Neuronal stem cell (in vitro differentiated cells): ENCODE measurements at regions not wholly inside any gene's neighbourhood (a gene's known extent, or its start where the extent isn't known, plus 50 kb on each side); places are given as distances from the start of the nearest gene placed in this dataset.

ENCODE experiments used
- DNase-seq: peaks from one replicate; pipeline ENCODE4 v3.0.0-alpha.2; 2013; ENCODE audit warnings: low spot score
- H2AFZ ChIP-seq: one replicate; pipeline ENCODE4 v1.6.1; 2013; ENCODE audit warnings: mild to moderate bottlenecking, low read length, inconsistent platforms
- H2AK5ac ChIP-seq: 2 replicates; pipeline ENCODE4 v1.6.1; 2013; ENCODE audit warnings: low read depth, mild to moderate bottlenecking, inconsistent platforms, low read length, moderate library complexity, mixed read lengths
- H2BK120ac ChIP-seq: 2 replicates; pipeline ENCODE4 v1.6.1; 2013; ENCODE audit warnings: low read depth, mild to moderate bottlenecking, inconsistent platforms, low read length, moderate library complexity, mixed read lengths
- H2BK12ac ChIP-seq: one replicate; pipeline ENCODE4 v1.6.1; 2013; ENCODE audit warnings: low read length, inconsistent platforms
- H2BK15ac ChIP-seq: 2 replicates; pipeline ENCODE4 v1.6.1; 2013; ENCODE audit warnings: mild to moderate bottlenecking, low read length, inconsistent platforms, mixed read lengths
- H2BK5ac ChIP-seq: one replicate; pipeline ENCODE4 v1.6.1; 2013; ENCODE audit warnings: inconsistent platforms, mild to moderate bottlenecking, low read length, moderate library complexity
- H3K14ac ChIP-seq: one replicate; pipeline ENCODE4 v1.6.1; 2013; ENCODE audit warnings: low read length, inconsistent platforms
- H3K18ac ChIP-seq: 2 replicates; pipeline ENCODE4 v1.6.1; 2013; ENCODE audit warnings: low read length, inconsistent platforms
- H3K23ac ChIP-seq: 2 replicates; pipeline ENCODE4 v1.6.1; 2013; ENCODE audit warnings: low read depth, mild to moderate bottlenecking, mixed read lengths, low read length, inconsistent platforms; ENCODE audit not compliant: poor library complexity
- H3K27ac ChIP-seq: replicated peaks from 3 replicates; pipeline ENCODE4 v1.5.1; 2013; ENCODE audit warnings: low read length, inconsistent platforms
- H3K27me3 ChIP-seq, 3 experiments: 2 replicates each; pipeline ENCODE4 v1.6.1; 2013; ENCODE audit warnings: low read length in 3 of 3, mild to moderate bottlenecking in 2 of 3, inconsistent platforms in 1 of 3, low read depth in 1 of 3, mixed read lengths in 1 of 3, moderate library complexity in 1 of 3; ENCODE audit not compliant: control insufficient read depth in 3 of 3, insufficient read depth in 3 of 3
- H3K36me3 ChIP-seq, 2 donors: replicated peaks in 1 of 2; 2 replicates each; pipeline ENCODE4 v1.6.1; 2013; ENCODE audit warnings: low read length in 2 of 2; ENCODE audit not compliant: control insufficient read depth in 2 of 2, insufficient read depth in 2 of 2
- H3K4ac ChIP-seq: 2 replicates; pipeline ENCODE4 v1.6.1; 2013; ENCODE audit warnings: inconsistent platforms, mild to moderate bottlenecking, low read length, moderate library complexity
- H3K4me1 ChIP-seq, 2 donors: 1 replicate in 1 of 2; 2 replicates in 1 of 2; pipeline ENCODE4 v1.6.1; 2013; ENCODE audit warnings: low read length in 2 of 2, low read depth in 1 of 2; ENCODE audit not compliant: control insufficient read depth in 2 of 2, insufficient read depth in 1 of 2
- H3K4me2 ChIP-seq: one replicate; pipeline ENCODE4 v1.6.1; 2013; ENCODE audit warnings: mild to moderate bottlenecking, low read length, inconsistent platforms; ENCODE audit not compliant: insufficient read depth, poor library complexity, severe bottlenecking
- H3K4me3 ChIP-seq, 2 donors: 2 replicates each; pipeline ENCODE4 v1.5.1; 2013; ENCODE audit warnings: low read length in 2 of 2, mild to moderate bottlenecking in 2 of 2, inconsistent platforms in 1 of 2, moderate library complexity in 1 of 2
- H3K79me1 ChIP-seq: one replicate; pipeline ENCODE4 v1.6.1; 2013; ENCODE audit warnings: low read depth, mild to moderate bottlenecking, inconsistent platforms, low read length, moderate library complexity
- H3K9ac ChIP-seq: one replicate; pipeline ENCODE4 v1.6.1; 2013; ENCODE audit warnings: mild to moderate bottlenecking, low read depth, low read length, inconsistent platforms; ENCODE audit not compliant: poor library complexity
- H3K9me3 ChIP-seq, 2 donors: replicated peaks in 1 of 2; 2 replicates each; pipeline versions ENCODE3 to v1.6.1; 2013; ENCODE audit warnings: low read length in 2 of 2, mild to moderate bottlenecking in 2 of 2, inconsistent platforms in 1 of 2, low read depth in 1 of 2, mixed read lengths in 1 of 2, moderate library complexity in 1 of 2; ENCODE audit not compliant: control insufficient read depth in 2 of 2, insufficient read depth in 1 of 2
- H4K8ac ChIP-seq: one replicate; pipeline ENCODE4 v1.6.1; 2013; ENCODE audit warnings: low read depth, mild to moderate bottlenecking, inconsistent platforms, low read length, moderate library complexity
- H4K91ac ChIP-seq: one replicate; pipeline ENCODE4 v1.6.1; 2013; ENCODE audit warnings: low read length, low read depth, mild to moderate bottlenecking, inconsistent platforms; ENCODE audit not compliant: poor library complexity
- WGBS, 2 donors: extraction: QIAGEN DNeasy Blood & Tissue Kit; methylation state at CpG; one replicate each; pipeline ENCODE4 v1.1.7; 2013; ENCODE audit warnings: missing lambda C conversion rate in 2 of 2, mixed read lengths in 1 of 2; ENCODE audit not compliant: insufficient read length in 2 of 2, insufficient replicate concordance in 1 of 2; ENCODE audit errors: extremely low coverage in 2 of 2; 5-methylcytosine and 5-hydroxymethylcytosine counted together

- no peak for DNase-seq
- no peaks in the 10 kb centered on the region for H3K36me3 ChIP-seq
- no peak overlapping the region for H2BK15ac ChIP-seq
- H2AK5ac ChIP-seq: no peak overlapping the region
- H3K23ac ChIP-seq: no peak overlapping the region
- no peak overlapping the region for H2BK5ac ChIP-seq
- H4K8ac ChIP-seq: no peak overlapping the region
- H3K27ac ChIP-seq: no peak overlapping the region
- H3K79me1 ChIP-seq: no peaks in the 10 kb centered on the region
- H3K4me2 ChIP-seq: no peak overlapping the region
- H3K4me3 ChIP-seq: no peak overlapping the region
- H2BK12ac ChIP-seq: no peak overlapping the region
- H3K18ac ChIP-seq: no peak overlapping the region
- no peaks in the 10 kb centered on the region for H3K9me3 ChIP-seq
- no peak overlapping the region for H3K4ac ChIP-seq
- no peak overlapping the region for H4K91ac ChIP-seq
- no peak overlapping the region for H2BK120ac ChIP-seq
- H3K9ac ChIP-seq: no peak overlapping the region
- no CpG with 5 or more reads among the region's 5 CpGs for WGBS, 2 donors
- H3K4me1 ChIP-seq: peaks cover 0 to 4% of the 10 kb centered on the region in 2 donors
- H3K27me3 ChIP-seq: no peaks in the 10 kb centered on the region
- H2AFZ ChIP-seq: peak overlapping the region; percentile 36
- H3K14ac ChIP-seq: peak overlapping the region; percentile 38
These were observed 246.9 kb upstream of the AGTR1 start for GRCh38 chr3:148450819-148451218.

GRCh38 chr3:148451969-148452368 lies 245.7 kb upstream of the AGTR1 start:
- H3K18ac ChIP-seq: no peak overlapping the region
- H2BK5ac ChIP-seq: no peak overlapping the region
- H3K9ac ChIP-seq: no peak overlapping the region
- H2BK120ac ChIP-seq: no peak overlapping the region
- peaks cover 0 to 4% of the 10 kb centered on the region in 2 donors for H3K4me1 ChIP-seq
- no peak overlapping the region for H3K23ac ChIP-seq
- no peak overlapping the region for H3K4me3 ChIP-seq
- no peak overlapping the region for H2BK15ac ChIP-seq
- no peak overlapping the region for H4K8ac ChIP-seq
- H3K9me3 ChIP-seq: no peaks in the 10 kb centered on the region
- no peak overlapping the region for H2AFZ ChIP-seq
- H3K79me1 ChIP-seq: no peaks in the 10 kb centered on the region
- H3K4ac ChIP-seq: no peak overlapping the region
- H3K4me2 ChIP-seq: no peak overlapping the region
- no peak overlapping the region for H2BK12ac ChIP-seq
- no peak overlapping the region for H3K14ac ChIP-seq
- no peak overlapping the region for H2AK5ac ChIP-seq
- no peak overlapping the region for H4K91ac ChIP-seq
- no peak overlapping the region for H3K27ac ChIP-seq
- H3K27me3 ChIP-seq: no peaks in the 10 kb centered on the region
- H3K36me3 ChIP-seq: no peaks in the 10 kb centered on the region
- DNase-seq: no peak

GRCh38 chr3:148453781-148454191 lies 243.9 kb upstream of the AGTR1 start:
- no peak overlapping the region for H2AK5ac ChIP-seq
- peaks cover 0 to 3% of the 10 kb centered on the region in 2 donors for H3K4me1 ChIP-seq
- H2BK12ac ChIP-seq: no peak overlapping the region
- H3K27me3 ChIP-seq: no peaks in the 10 kb centered on the region
- no peak overlapping the region for H3K18ac ChIP-seq
- H2BK15ac ChIP-seq: no peak overlapping the region
- H3K9me3 ChIP-seq: peaks cover under 1% of the 10 kb centered on the region in 2 donors
- no peak overlapping the region for H3K14ac ChIP-seq
- no peak overlapping the region for H3K4me3 ChIP-seq
- no peak overlapping the region for H2AFZ ChIP-seq
- H3K4me2 ChIP-seq: no peak overlapping the region
- DNase-seq: no peak
- H4K91ac ChIP-seq: no peak overlapping the region
- H2BK120ac ChIP-seq: no peak overlapping the region
- no peaks in the 10 kb centered on the region for H3K36me3 ChIP-seq
- no peak overlapping the region for H3K27ac ChIP-seq
- H3K79me1 ChIP-seq: no peaks in the 10 kb centered on the region
- H2BK5ac ChIP-seq: no peak overlapping the region
- no peak overlapping the region for H3K9ac ChIP-seq
- H4K8ac ChIP-seq: no peak overlapping the region
- WGBS, 2 donors: no CpG with 5 or more reads among the region's 3 CpGs
- no peak overlapping the region for H3K23ac ChIP-seq
- H3K4ac ChIP-seq: no peak overlapping the region

GRCh38 chr3:148455098-148455497 lies 242.6 kb upstream of the AGTR1 start:
- Histone ChIP-seq H3K36me3 (no peaks in the 10 kb centered on the region), H3K4me1 (peaks cover 0 to 3% of the 10 kb centered on the region in 2 donors), H3K14ac (no peak overlapping the region), H3K4ac (no peak overlapping the region), H3K27ac (no peak overlapping the region), H2AK5ac (no peak overlapping the region), H3K79me1 (no peaks in the 10 kb centered on the region), H3K4me2 (no peak overlapping the region), H2BK15ac (no peak overlapping the region), H2AFZ (no peak overlapping the region), H4K8ac (no peak overlapping the region), H3K27me3 (no peaks in the 10 kb centered on the region), H3K9me3 (peaks cover 1 to 7% of the 10 kb centered on the region in 2 donors), H3K4me3 (no peak overlapping the region), H3K23ac (no peak overlapping the region), H3K18ac (no peak overlapping the region), H3K9ac (no peak overlapping the region), H2BK5ac (no peak overlapping the region), H4K91ac (no peak overlapping the region), H2BK12ac (no peak overlapping the region), H2BK120ac (no peak overlapping the region)
- WGBS, 2 donors: no CpG with 5 or more reads among the region's 4 CpGs
- DNase-seq: no peak
